SK-N-SH (cell line): ENCODE measurements at regions not wholly inside any gene's neighbourhood (a gene's known extent, or its start where the extent isn't known, plus 50 kb on each side); places are given as distances from the start of the nearest gene placed in this dataset.

Experiments used
- CTCF ChIA-PET: fragments of 300-600, 350-600 bp; formaldehyde crosslinking; extraction: SDS; loops from one replicate; lab custom pipeline; 2021; lab: Yijun Ruan, JAX
- POLR2A ChIA-PET: fragments of 350-600 bp; sonication (Branson Sonifier 250); formaldehyde crosslinking; extraction: SDS; loops from one replicate; lab custom pipeline; 2020; ENCODE audit warnings: antibody characterized with exemption, inconsistent platforms; lab: Yijun Ruan, JAX
- DNase-seq: peaks from one replicate; pipeline ENCODE4 v3.0.0; 2012
- H2AFZ ChIP-seq: fragments of 200-600 bp; sonication (generic); 2 replicates; pipeline ENCODE4 v1.8.1; 2016; ENCODE audit warnings: antibody characterized with exemption, mild to moderate bottlenecking, low read depth
- H3F3A ChIP-seq: fragments of 200-600 bp; sonication (generic); replicated peaks from 2 replicates; pipeline ENCODE3; 2016; ENCODE audit warnings: antibody characterized with exemption, mild to moderate bottlenecking; ENCODE audit not compliant: insufficient read depth
- H3K27ac ChIP-seq, 2 experiments: fragments of 200-500 bp in 1 of 2; fragments of 200-600 bp in 1 of 2; sonication (Bioruptor generic) in 1 of 2; sonication (generic), shearing (Covaris generic) in 1 of 2; 2 replicates each; pipeline versions ENCODE4 v1.5.1 to v1.6.1; 2014 to 2016; ENCODE audit warnings: low read depth in 2 of 2, inconsistent platforms in 1 of 2, low read length in 1 of 2, mild to moderate bottlenecking in 1 of 2, mixed read lengths in 1 of 2
- H3K27me3 ChIP-seq: fragments of 200-600 bp; sonication (generic), shearing (Covaris generic); 2 replicates; pipeline ENCODE4 v1.6.1; 2016; ENCODE audit warnings: mixed run types; ENCODE audit not compliant: insufficient read depth
- H3K36me3 ChIP-seq, 2 experiments: fragments of 200-500 bp in 1 of 2; fragments of 200-600 bp in 1 of 2; sonication (Bioruptor generic) in 1 of 2; sonication (generic) in 1 of 2; replicated peaks in 1 of 2; 2 replicates each; pipeline versions ENCODE3 to v1.5.1; 2014 to 2016; ENCODE audit warnings: low read length in 1 of 2, mild to moderate bottlenecking in 1 of 2; ENCODE audit not compliant: insufficient read depth in 2 of 2, control insufficient read depth in 1 of 2
- H3K4me1 ChIP-seq, 2 experiments: fragments of 200-500 bp in 1 of 2; fragments of 200-600 bp in 1 of 2; sonication (Bioruptor generic) in 1 of 2; sonication (generic), shearing (Covaris generic) in 1 of 2; 2 replicates each; pipeline versions ENCODE4 v1.5.1 to v1.6.1; 2014 to 2016; ENCODE audit warnings: low read depth in 1 of 2, low read length in 1 of 2, mixed run types in 1 of 2; ENCODE audit not compliant: insufficient read depth in 2 of 2, control insufficient read depth in 1 of 2
- H3K4me2 ChIP-seq: fragments of 200-600 bp; sonication (generic), shearing (Covaris generic); 2 replicates; pipeline ENCODE4 v1.6.1; 2017; ENCODE audit warnings: mixed run types
- H3K4me3 ChIP-seq, 2 experiments: fragments of 200-500 bp in 1 of 2; fragments of 200-600 bp in 1 of 2; sonication (Bioruptor generic) in 1 of 2; sonication (generic), shearing (Covaris generic) in 1 of 2; 2 replicates each; pipeline versions ENCODE4 v1.5.1 to v1.8.1; 2014 to 2016; ENCODE audit warnings: low read depth in 2 of 2, inconsistent platforms in 1 of 2, low read length in 1 of 2, mild to moderate bottlenecking in 1 of 2, mixed read lengths in 1 of 2, moderate library complexity in 1 of 2
- H3K79me2 ChIP-seq: fragments of 200-600 bp; sonication (generic); 2 replicates; pipeline ENCODE4 v1.8.1; 2017; ENCODE audit warnings: mild to moderate bottlenecking; ENCODE audit not compliant: insufficient read depth
- H3K9ac ChIP-seq: fragments of 200-600 bp; sonication (generic); 2 replicates; pipeline ENCODE4 v1.6.1; 2017; ENCODE audit warnings: mixed run types
- H3K9me2 ChIP-seq: fragments of 200-600 bp; sonication (generic); 2 replicates; pipeline ENCODE4 v1.6.1; 2017; ENCODE audit warnings: mixed run types
- H3K9me3 ChIP-seq: fragments of 200-600 bp; sonication (generic); 2 replicates; pipeline ENCODE4 v1.6.1; 2017; ENCODE audit warnings: mixed run types, mild to moderate bottlenecking, moderate library complexity
- H4K20me1 ChIP-seq: fragments of 200-600 bp; sonication (generic); 2 replicates; pipeline ENCODE4 v1.6.1; 2017; ENCODE audit warnings: mild to moderate bottlenecking, mixed run types; ENCODE audit not compliant: insufficient read depth
- CHD2 ChIP-seq: fragments of 150-350 bp; IDR thresholded peaks from 2 replicates; pipeline ENCODE4 v1.6.1; 2018; ENCODE audit warnings: low read length; ENCODE audit not compliant: partially characterized antibody
- CTCF ChIP-seq: fragments of 200-600 bp; sonication (generic); IDR thresholded peaks from 2 replicates; pipeline ENCODE4 v1.6.1; 2017; ENCODE audit warnings: antibody characterized with exemption, mild to moderate bottlenecking, moderate library complexity
- EP300 ChIP-seq, 2 experiments: IDR thresholded peaks; 2 replicates each; pipeline versions ENCODE4 v1.4.0 to v1.6.1; 2012; ENCODE audit warnings: borderline replicate concordance in 1 of 2, low read depth in 1 of 2, low read length in 1 of 2
- FOXJ3 ChIP-seq: sonication (generic); formaldehyde crosslinking; IDR thresholded peaks from 2 replicates; pipeline ENCODE4 v1.5.1; 2020; ENCODE audit warnings: mild to moderate bottlenecking, missing genetic modification reagents
- GABPA ChIP-seq: IDR thresholded peaks from 2 replicates; pipeline ENCODE4 v1.4.0; 2012; ENCODE audit warnings: low read depth, mild to moderate bottlenecking
- JUND ChIP-seq: IDR thresholded peaks from 2 replicates; pipeline ENCODE4 v1.4.0; 2012
- MAX ChIP-seq: IDR thresholded peaks from 2 replicates; pipeline ENCODE4 v1.4.0; 2012; ENCODE audit warnings: low read depth
- MXI1 ChIP-seq: IDR thresholded peaks from 2 replicates; pipeline ENCODE4 v1.6.1; 2012; ENCODE audit warnings: mild to moderate bottlenecking, low read depth, low read length, improper control_type of control experiment
- NFIC ChIP-seq: IDR thresholded peaks from 2 replicates; pipeline ENCODE4 v1.4.0; 2012; ENCODE audit warnings: borderline replicate concordance
- PBX3 ChIP-seq: IDR thresholded peaks from 2 replicates; pipeline ENCODE4; 2012
- POLR2AphosphoS5 ChIP-seq: IDR thresholded peaks from 2 replicates; pipeline ENCODE4 v1.6.1; 2012; ENCODE audit warnings: low read depth, low read length
- RAD21 ChIP-seq: IDR thresholded peaks from 2 replicates; pipeline ENCODE4 v1.6.1; 2012; ENCODE audit warnings: mild to moderate bottlenecking, low read length
- RCOR1 ChIP-seq: fragments of 150-350 bp; IDR thresholded peaks from 2 replicates; pipeline ENCODE4 v1.6.1; 2017; ENCODE audit warnings: antibody characterized with exemption, low read length
- REST ChIP-seq: IDR thresholded peaks from 2 replicates; pipeline ENCODE4 v1.6.1; 2012; ENCODE audit warnings: mild to moderate bottlenecking, low read depth, low read length, moderate library complexity
- RFX5 ChIP-seq: IDR thresholded peaks from 2 replicates; pipeline ENCODE4 v1.6.1; 2012; ENCODE audit warnings: mild to moderate bottlenecking, improper control_type of control experiment, low read length
- SIN3A ChIP-seq: IDR thresholded peaks from 2 replicates; pipeline ENCODE4 v1.6.1; 2012; ENCODE audit warnings: low read depth, mild to moderate bottlenecking, low read length, moderate library complexity, borderline replicate concordance
- SMC3 ChIP-seq: IDR thresholded peaks from 2 replicates; pipeline ENCODE4 v1.6.1; 2012; ENCODE audit warnings: low read depth, low read length, improper control_type of control experiment
- TEAD4 ChIP-seq: IDR thresholded peaks from 2 replicates; pipeline ENCODE4 v1.4.0; 2012; ENCODE audit warnings: mild to moderate bottlenecking, borderline replicate concordance; ENCODE audit not compliant: insufficient read depth
- YY1 ChIP-seq: IDR thresholded peaks from 2 replicates; pipeline ENCODE4 v1.4.0; 2012; ENCODE audit warnings: low read depth, mild to moderate bottlenecking
- ZBTB33 ChIP-seq: IDR thresholded peaks from 2 replicates; pipeline ENCODE4 v1.4.0; 2012; ENCODE audit warnings: low read depth, borderline replicate concordance
- WGBS: methylation state at CpG from one replicate; pipeline ENCODE4 v1.1.6; 2017; ENCODE audit warnings: low lambda C conversion rate; 5-methylcytosine and 5-hydroxymethylcytosine counted together

- TF ChIP-seq NFIC (no peak), JUND (no peak), EP300 (IDR thresholded peaks at IDR 0.05; ENCODE audit: borderline replicate concordance in 1 of 2, low read depth in 1 of 2, low read length in 1 of 2) (no peak), YY1 (no peak), REST (no peak), MAX (no peak), CTCF (no peak), POLR2AphosphoS5 (no peak), RAD21 (no peak), MXI1 (no peak), ZBTB33 (no peak), CHD2 (no peak), FOXJ3 (CRISPR knock-in tag) (no peak), RCOR1 (no peak), TEAD4 (no peak), RFX5 (no peak), PBX3 (no peak), SIN3A (no peak), GABPA (no peak), SMC3 (no peak)
Measured at GRCh38 chr7:126026421-126027088, 1096.9 kb upstream of the POT1 start.

More at GRCh38 chr7:126026421-126027088, 1096.9 kb upstream of the POT1 start:
- Histone ChIP-seq H3K36me3 (no peaks in the 10 kb centered on the region), H3F3A (no peaks in the 10 kb centered on the region), H3K9me2 (no peaks in the 10 kb centered on the region), H4K20me1 (no peaks in the 10 kb centered on the region), H3K79me2 (no peaks in the 10 kb centered on the region), H3K27ac (no peak overlapping the region), H3K27me3 (no peaks in the 10 kb centered on the region), H3K4me3 (no peak overlapping the region), H2AFZ (no peak overlapping the region), H3K4me2 (no peak overlapping the region), H3K4me1 (no peaks in the 10 kb centered on the region; a peak in 1 of 4 replicates), H3K9me3 (peaks cover 5% of the 10 kb centered on the region; the same call in 1 of the 2 replicates), H3K9ac (no peak overlapping the region)
- WGBS: 44% methylated on average over 3 of the region's 3 CpGs
- CTCF ChIA-PET: interaction anchor here (1.0 kb wide), 1 partner anchor 13 kb away, joined by 4 read pairs; no protein-coding TSS in a partner anchor
- POLR2A ChIA-PET: no interaction called here
- DNase-seq: no peak
